GM18867 (cell line): ENCODE measurements at regions not wholly inside any gene's neighbourhood (a gene's known extent, or its start where the extent isn't known, plus 50 kb on each side); places are given as distances from the start of the nearest gene placed in this dataset.
"Not testable (repeated sequence)": the region's sequence is repeated elsewhere in the genome, so short reads cannot be mapped to it uniquely, and the experiment has no call there.

Experiments used
- ATAC-seq: cut with Tn5 transposase; IDR thresholded peaks from one replicate; pipeline ENCODE4 v1.9.1; 2021; ENCODE audit warnings: mild to moderate bottlenecking, moderate library complexity; ENCODE audit not compliant: unreplicated experiment

- no peak for ATAC-seq
These were observed 248.0 kb upstream of the GAS1 start for GRCh38 chr9:87195306-87195705.

DNA sequence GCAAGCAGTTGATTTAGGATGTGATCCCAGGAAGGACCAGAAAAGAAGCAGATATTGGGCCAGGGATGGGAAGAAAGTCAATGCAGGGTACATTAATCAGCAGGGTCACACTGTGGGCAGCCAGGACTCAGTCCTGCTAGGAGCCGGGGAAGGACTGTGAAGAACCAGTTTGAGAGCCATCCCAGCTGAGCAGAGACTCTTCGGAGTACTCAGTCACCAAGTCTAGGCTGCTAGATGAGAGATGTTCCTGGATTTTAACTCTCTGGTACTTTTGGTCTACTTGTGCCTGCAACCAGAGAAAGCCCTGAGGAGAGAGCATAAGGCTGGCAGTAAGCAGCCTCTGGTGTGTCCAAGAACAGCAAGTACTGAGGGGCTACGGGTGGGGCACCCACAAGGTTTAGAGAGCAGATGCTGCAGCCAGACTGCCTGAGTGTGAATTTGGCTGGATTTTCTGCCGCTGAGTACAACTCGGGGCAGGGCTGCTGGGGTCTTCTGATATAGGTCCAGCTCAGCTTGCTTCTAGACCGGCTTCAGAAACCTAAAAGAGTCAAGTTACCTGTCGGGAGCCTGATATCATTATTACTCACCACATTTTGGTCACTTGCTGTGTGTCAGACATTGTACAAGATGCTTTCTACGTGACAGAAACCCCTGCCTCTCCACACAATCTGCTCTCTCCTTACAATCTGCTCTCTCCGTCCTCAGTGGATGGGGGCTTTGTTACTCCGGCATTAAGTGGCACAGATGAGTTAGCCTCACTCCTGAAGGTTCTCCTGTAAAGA, 250.2 kb upstream of the GAS1 start:
- no peak for ATAC-seq

- no peak for ATAC-seq
These were observed 251.4 kb upstream of the GAS1 start for GRCh38 chr9:87198716-87199115.

DNA sequence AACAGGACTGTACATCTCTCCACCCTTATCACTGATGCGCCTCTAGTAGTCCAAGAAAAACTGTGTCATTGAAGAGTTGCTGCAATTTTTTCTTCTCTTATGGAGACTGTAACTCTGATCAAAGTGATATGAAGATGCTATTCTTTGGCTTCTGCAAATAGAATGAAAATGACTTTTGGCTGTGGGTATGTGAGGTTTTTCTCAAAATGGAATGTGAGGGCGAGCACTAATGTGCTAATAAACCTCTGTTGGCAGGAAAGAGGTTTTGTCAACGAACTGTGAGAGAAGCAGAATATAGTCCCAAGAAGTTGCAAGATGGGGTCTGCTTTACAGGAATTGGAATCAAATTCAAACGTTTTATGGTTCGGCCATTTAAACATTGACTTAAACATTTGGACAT, 252.0 kb upstream of the GAS1 start:
- no peak for ATAC-seq

DNA sequence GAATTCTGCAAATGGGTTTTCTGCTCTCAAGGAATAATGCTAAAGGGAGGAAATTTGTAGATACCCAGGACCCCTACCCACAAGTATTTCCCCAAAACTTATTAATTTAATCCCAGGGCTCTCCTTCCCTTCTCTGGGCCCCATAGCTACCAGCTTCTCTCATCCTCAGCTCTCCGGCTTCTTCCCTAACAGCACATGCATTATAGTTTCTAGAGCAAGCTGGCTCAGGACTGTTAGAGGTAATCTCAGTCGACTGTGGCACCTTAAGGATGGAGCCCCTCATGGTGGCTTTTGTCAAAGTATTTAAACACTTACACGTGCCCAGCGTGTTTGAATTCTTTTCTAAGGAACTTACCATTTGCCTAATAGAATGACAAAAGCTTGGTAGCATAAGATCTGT, 252.5 kb upstream of the GAS1 start:
- ATAC-seq: no peak

- no peak for ATAC-seq
These were observed 254.0 kb upstream of the GAS1 start for GRCh38 chr9:87201351-87201751.

DNA sequence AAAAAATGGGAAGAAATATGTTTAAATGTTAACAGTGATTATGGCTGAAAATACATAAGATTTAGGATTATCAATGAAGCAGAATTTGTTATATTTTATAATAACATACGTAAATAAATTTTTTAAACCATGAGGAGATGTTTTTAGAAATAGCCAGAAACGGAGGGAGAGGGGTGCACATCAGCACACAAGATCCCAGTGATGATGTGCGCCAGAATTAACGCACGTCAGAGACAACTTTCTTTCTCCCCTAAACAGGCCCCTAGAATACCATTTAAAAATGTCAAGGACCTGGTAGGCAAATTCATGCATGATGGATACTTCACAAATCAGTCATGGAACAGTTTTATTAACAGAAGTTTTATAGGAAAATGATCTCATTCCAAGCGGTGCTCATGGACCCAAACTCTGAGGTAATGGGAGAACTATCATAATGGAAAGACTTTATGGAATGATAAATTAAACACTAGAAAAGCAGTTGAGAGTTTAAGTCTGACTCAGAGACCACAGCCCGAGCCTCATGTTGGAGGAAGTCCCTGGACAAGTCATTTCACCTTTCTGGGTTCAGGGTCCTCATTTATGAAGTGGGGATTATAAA, 258.9 kb upstream of the GAS1 start:
- no peak for ATAC-seq

- not testable (repeated sequence) for ATAC-seq
These were observed 263.4 kb upstream of the GAS1 start for GRCh38 chr9:87210658-87211057.

DNA sequence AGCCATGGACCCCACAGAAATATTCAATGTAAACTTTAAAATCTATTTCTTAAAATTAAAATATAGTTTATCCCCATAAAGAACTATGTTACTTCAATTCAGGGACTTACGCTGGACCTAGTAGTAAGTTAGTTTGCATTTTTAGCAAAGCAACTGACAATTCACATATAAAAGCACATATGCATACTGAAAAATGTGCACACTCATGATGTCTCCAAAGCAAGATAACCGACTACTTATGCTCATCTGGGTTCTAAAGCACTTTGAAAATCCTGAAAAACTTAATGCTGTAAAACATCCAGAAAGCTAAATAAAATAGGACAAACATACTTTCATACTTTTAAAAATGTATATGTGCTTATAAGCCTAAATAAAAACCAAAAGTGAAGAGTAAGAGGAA, 264.4 kb upstream of the GAS1 start:
- ATAC-seq: no peak

DNA sequence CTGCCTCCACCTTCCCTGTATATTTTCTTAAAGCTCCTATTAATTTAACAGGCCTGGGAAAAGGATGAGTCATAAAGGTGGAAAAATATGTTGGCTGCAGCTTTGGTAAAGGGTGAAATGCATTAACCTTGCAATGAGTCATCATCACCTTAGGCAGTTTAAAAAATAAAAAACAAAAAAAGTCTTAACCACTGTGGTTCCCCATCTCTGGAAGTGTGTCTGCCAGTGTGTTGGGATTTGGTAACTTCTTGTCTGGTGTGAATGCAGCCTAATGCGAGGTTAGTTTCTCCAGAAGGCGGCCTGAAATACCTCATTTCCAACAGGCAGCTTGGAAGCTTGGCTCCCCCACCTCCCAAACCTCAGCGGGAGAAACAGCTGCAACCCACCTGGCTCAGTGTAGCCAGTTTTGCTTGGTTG, 265.3 kb upstream of the GAS1 start:
- ATAC-seq: no peak

- no peak for ATAC-seq
These were observed 266.6 kb upstream of the GAS1 start for GRCh38 chr9:87213948-87214347.

- ATAC-seq: no peak
These were observed 267.7 kb upstream of the GAS1 start for GRCh38 chr9:87214991-87215390.

- ATAC-seq: no peak
These were observed 268.7 kb upstream of the GAS1 start for GRCh38 chr9:87216036-87216435.

DNA sequence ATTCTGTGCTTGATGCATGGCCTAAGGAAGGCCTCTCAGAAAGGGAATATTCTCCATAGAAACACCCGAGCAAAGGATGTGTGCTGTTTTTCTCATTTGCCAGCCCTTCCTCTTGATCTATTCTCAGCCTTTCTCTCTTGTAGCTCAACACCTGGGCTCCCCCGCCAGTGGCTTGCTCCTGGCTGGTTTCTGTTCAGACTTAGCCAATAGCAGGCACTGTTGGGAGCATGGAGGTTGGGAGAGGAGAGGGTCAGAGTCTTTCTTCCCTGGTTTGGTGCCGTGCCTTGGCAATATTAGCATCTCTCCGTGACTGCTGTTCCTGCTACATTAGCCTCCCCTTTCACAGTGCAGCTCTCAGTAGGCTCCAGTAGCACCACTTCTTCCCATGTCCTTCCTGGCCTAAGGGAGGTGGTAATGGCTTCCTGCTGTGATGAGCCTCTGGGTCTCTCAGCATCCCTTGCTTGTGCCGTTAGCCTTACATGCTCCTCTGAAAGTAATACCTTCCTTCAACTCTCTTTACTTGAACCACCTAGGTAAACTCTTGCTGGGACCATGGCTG, 269.7 kb upstream of the GAS1 start:
- ATAC-seq: no peak

DNA sequence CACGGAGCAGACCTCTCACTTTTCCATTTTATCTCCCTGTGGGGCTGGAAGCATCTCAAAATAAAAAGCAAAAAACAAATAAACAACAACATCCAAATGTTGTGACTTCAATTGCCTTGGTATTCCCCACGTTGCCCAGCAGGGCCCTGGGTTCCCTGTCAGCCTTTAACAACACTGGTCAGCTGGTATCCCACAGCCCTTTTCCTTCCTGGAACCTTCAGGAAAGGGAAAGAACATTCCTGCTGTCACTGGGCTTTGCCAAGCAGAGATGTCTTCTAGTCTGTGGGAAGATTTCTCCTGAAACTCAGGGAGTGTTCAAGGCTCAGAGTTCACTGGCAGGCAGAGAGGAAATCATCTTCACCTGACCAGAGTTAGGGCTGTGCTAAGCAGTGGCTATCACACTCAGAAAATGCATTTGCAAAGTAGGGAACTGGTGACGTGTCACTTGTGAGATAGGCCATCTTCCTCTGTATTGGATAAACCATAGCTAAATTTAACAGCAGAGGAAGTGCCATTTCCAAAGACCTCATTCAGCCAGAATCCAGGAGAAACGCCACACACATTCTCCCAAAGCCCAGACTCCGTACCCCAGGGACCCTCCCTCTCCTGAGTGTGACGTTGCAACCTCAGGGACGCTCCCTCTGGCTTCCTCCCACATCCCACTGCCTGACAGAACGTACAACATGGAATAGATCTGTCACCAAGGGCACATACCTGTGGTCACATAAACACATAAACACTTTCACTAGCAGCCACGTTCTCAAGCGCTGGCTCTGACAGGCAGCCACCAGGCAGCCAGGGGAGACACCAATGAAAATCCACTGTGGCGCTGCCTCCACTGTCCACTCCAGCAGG, 274.0 kb upstream of the DAPK1 start:
- no peak for ATAC-seq

- no peak for ATAC-seq
These were observed 270.8 kb upstream of the DAPK1 start for GRCh38 chr9:87226896-87227295.

DNA sequence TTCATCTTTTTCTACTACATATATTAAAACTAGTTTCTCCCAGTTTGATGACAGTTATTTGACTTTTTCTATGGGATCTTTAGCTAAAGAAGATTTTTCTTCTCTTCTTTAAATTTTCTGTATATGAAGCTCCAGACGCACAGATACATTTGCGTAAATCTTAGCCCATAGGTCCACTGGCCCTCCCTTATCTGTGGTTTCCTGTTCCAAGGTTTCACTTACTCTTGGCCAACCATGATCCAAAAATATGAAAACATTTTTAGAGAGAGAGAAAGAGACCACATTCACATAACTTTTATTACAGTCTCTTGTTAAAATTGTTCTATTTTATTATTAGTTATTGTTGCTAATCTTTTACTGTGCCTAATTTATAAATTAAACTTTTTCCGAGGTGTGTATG, 270.2 kb upstream of the DAPK1 start:
- no peak for ATAC-seq

GRCh38 chr9:87229108-87229507, 268.6 kb upstream of the DAPK1 start:
- ATAC-seq: no peak

DNA sequence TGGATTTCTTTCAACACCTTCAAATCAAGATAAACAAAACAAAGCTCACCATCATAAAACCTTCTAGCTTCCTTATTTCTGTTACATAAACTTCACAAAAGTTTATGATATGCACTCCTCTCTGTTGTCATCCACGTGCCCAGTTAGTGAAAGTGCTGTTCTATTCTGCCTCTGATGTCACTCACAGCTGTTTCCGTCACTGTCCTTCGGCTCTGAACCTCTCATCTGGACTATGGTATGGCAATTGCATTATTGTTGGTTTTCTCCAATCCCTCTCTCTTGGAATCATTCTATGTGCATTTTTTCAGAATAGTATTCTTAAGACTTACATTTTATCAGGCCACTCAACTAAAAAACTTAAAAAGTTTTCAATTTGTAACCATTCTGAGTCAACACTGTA, 264.2 kb upstream of the DAPK1 start:
- no peak for ATAC-seq

- ATAC-seq: no peak
These were observed 263.7 kb upstream of the DAPK1 start for GRCh38 chr9:87233899-87234455.

GRCh38 chr9:87234854-87235253, 262.8 kb upstream of the DAPK1 start:
- no peak for ATAC-seq
